Panc1 (cell line): ENCODE measurements at regions not wholly inside any gene's neighbourhood (a gene's known extent, or its start where the extent isn't known, plus 50 kb on each side); places are given as distances from the start of the nearest gene placed in this dataset.

ENCODE experiments used
- CTCF ChIP-seq: fragments of 450-650 bp; IDR thresholded peaks from 2 replicates; pipeline ENCODE4 v1.5.1; 2017; ENCODE audit warnings: mild to moderate bottlenecking
- TCF7L2 ChIP-seq: IDR thresholded peaks from 2 replicates; pipeline ENCODE4 v1.6.1; 2011; ENCODE audit warnings: mild to moderate bottlenecking, low read depth, low read length, inconsistent platforms

GRCh38 chr7:81120803-81121202 lies 202.0 kb upstream of the SEMA3C start:
- no peak for TF ChIP-seq TCF7L2
- no peak for TF ChIP-seq CTCF
